BJ (cell line): ENCODE measurements at regions not wholly inside any gene's neighbourhood (a gene's known extent, or its start where the extent isn't known, plus 50 kb on each side); places are given as distances from the start of the nearest gene placed in this dataset.

Experiments
- CTCF ChIA-PET: fragments of 350-600 bp; formaldehyde crosslinking; extraction: SDS; loops from one replicate; lab custom pipeline; 2021; ENCODE audit warnings: antibody characterized with exemption, inconsistent platforms; lab: Yijun Ruan, JAX
- POLR2A ChIA-PET: fragments of 300-600 bp; sonication (Branson Sonifier 250); formaldehyde crosslinking; extraction: SDS; loops from one replicate; lab custom pipeline; 2021; ENCODE audit warnings: antibody characterized with exemption; lab: Charles Lee
- DNase-seq: peaks from one replicate; pipeline ENCODE4 v3.0.0-alpha.2; 2011; ENCODE audit warnings: low read depth
- H3K27me3 ChIP-seq: 2 replicates; pipeline ENCODE4 v1.6.0; 2011; ENCODE audit warnings: low read length; ENCODE audit not compliant: control insufficient read depth, insufficient read depth
- H3K36me3 ChIP-seq: 2 replicates; pipeline ENCODE4 v1.5.1; 2011; ENCODE audit warnings: low read length; ENCODE audit not compliant: control insufficient read depth, insufficient read depth
- H3K4me3 ChIP-seq: 2 replicates; pipeline ENCODE4 v1.5.1; 2011; ENCODE audit warnings: low read depth, mild to moderate bottlenecking, control low read depth, low read length
- CTCF ChIP-seq: IDR thresholded peaks from 2 replicates; pipeline ENCODE4 v1.5.1; 2011; ENCODE audit warnings: low read depth, mild to moderate bottlenecking, control low read depth, inconsistent platforms, low read length, moderate library complexity; ENCODE audit not compliant: insufficient read depth

GRCh38 chr1:79109445-79109844 is 102.9 kb upstream of the ADGRL4 start:
- ChIA-PET POLR2A (no interaction called here), CTCF (no interaction called here)
- H3K36me3 ChIP-seq, result no peaks in the 10 kb centered on the region
- no peaks in the 10 kb centered on the region for H3K27me3 ChIP-seq
- TF ChIP-seq CTCF, result no peak
- H3K4me3 ChIP-seq, result no peak overlapping the region
- no peak for DNase-seq

GRCh38 chr1:79105500-79105899 is 99.0 kb upstream of the ADGRL4 start:
- DNase-seq, result no peak
- Histone ChIP-seq H3K36me3 (no peaks in the 10 kb centered on the region), H3K4me3 (no peak overlapping the region), H3K27me3 (no peaks in the 10 kb centered on the region)
- ChIA-PET POLR2A (no interaction called here), CTCF (interaction anchor here (1.1 kb wide), 1 partner anchor 16 kb away, joined by 3 read pairs; no protein-coding TSS in a partner anchor)
- TF ChIP-seq CTCF, result no peak

- no peak overlapping the region for H3K4me3 ChIP-seq
- no peak for TF ChIP-seq CTCF
- DNase-seq, result no peak
- H3K27me3 ChIP-seq, result no peaks in the 10 kb centered on the region
- ChIA-PET POLR2A (interaction anchor here (0.6 kb wide), 1 partner anchor 12 kb away, joined by 3 read pairs; no protein-coding TSS in a partner anchor), CTCF (interaction anchor here (1.1 kb wide), 1 partner anchor 15 kb away, joined by 3 read pairs; no protein-coding TSS in a partner anchor)
- no peaks in the 10 kb centered on the region for H3K36me3 ChIP-seq
Observed at GRCh38 chr1:79104617-79105016, 98.1 kb upstream of the ADGRL4 start.

- no peak overlapping the region for H3K4me3 ChIP-seq
- no peaks in the 10 kb centered on the region for H3K36me3 ChIP-seq
- TF ChIP-seq CTCF, result no peak
- DNase-seq, result no peak
- ChIA-PET CTCF (interaction anchor here (0.7 kb wide), 1 partner anchor 50 kb away, joined by 3 read pairs; no protein-coding TSS in a partner anchor), POLR2A (no interaction called here)
- H3K27me3 ChIP-seq, result no peaks in the 10 kb centered on the region
Observed at GRCh38 chr1:79100385-79100784, 93.9 kb upstream of the ADGRL4 start.

GRCh38 chr1:79090985-79091384 is 84.5 kb upstream of the ADGRL4 start:
- no peak for DNase-seq
- ChIA-PET POLR2A (no interaction called here), CTCF (no interaction called here)
- no peaks in the 10 kb centered on the region for H3K27me3 ChIP-seq
- no peak for TF ChIP-seq CTCF
- H3K36me3 ChIP-seq, result no peaks in the 10 kb centered on the region
- H3K4me3 ChIP-seq, result no peak overlapping the region
